KMS-11 (cell line): ENCODE measurements at regions not wholly inside any gene's neighbourhood (a gene's known extent, or its start where the extent isn't known, plus 50 kb on each side); places are given as distances from the start of the nearest gene placed in this dataset.

Source experiments
- H2AFZ ChIP-seq: fragments of 200-600 bp; sonication (generic); 2 replicates; pipeline ENCODE4 v1.6.1; 2016; ENCODE audit warnings: antibody characterized with exemption, mixed run types, low read depth
- H3K27ac ChIP-seq: fragments of 200-600 bp; sonication (generic); 2 replicates; pipeline ENCODE4 v1.6.1; 2016; ENCODE audit warnings: mild to moderate bottlenecking, mixed run types
- H3K27me3 ChIP-seq: fragments of 200-600 bp; sonication (generic); 2 replicates; pipeline ENCODE4 v1.6.1; 2017; ENCODE audit warnings: mild to moderate bottlenecking, low read depth, mixed run types, moderate library complexity; ENCODE audit not compliant: insufficient read depth
- H3K36me3 ChIP-seq: fragments of 200-600 bp; sonication (generic); 2 replicates; pipeline ENCODE4 v1.6.1; 2017; ENCODE audit warnings: mild to moderate bottlenecking, mixed run types; ENCODE audit not compliant: insufficient read depth
- H3K4me1 ChIP-seq: fragments of 200-600 bp; sonication (generic); 2 replicates; pipeline ENCODE4 v1.6.1; 2016; ENCODE audit warnings: mild to moderate bottlenecking, low read depth, mixed run types; ENCODE audit not compliant: poor library complexity, severe bottlenecking
- H3K4me2 ChIP-seq: fragments of 200-600 bp; sonication (generic); 2 replicates; pipeline ENCODE4 v1.7.0; 2016; ENCODE audit warnings: mild to moderate bottlenecking, mixed run types
- H3K4me3 ChIP-seq: fragments of 200-600 bp; sonication (generic); IDR thresholded peaks from 2 replicates; pipeline ENCODE4 v1.6.1; 2017; ENCODE audit warnings: low read depth, low read length, mixed read lengths; ENCODE audit not compliant: insufficient read depth
- H3K79me2 ChIP-seq: fragments of 200-600 bp; sonication (generic); 2 replicates; pipeline ENCODE4 v1.6.1; 2016; ENCODE audit warnings: low read depth, mixed run types; ENCODE audit not compliant: insufficient read depth
- H3K9ac ChIP-seq: fragments of 200-600 bp; sonication (generic); 2 replicates; pipeline ENCODE4 v1.6.1; 2016; ENCODE audit warnings: mild to moderate bottlenecking, mixed run types
- H4K20me1 ChIP-seq: fragments of 200-600 bp; sonication (generic); 2 replicates; pipeline ENCODE4 v1.6.1; 2016; ENCODE audit warnings: mild to moderate bottlenecking, mixed run types; ENCODE audit not compliant: insufficient read depth
- TF ChIP-seq, protein P1 (sequence below): fragments of 200-600 bp; sonication (generic); conservative IDR thresholded peaks from 2 replicates; pipeline ENCODE4 v1.6.1; 2017; ENCODE audit warnings: low read depth, mild to moderate bottlenecking, antibody characterized with exemption, low read length, moderate library complexity, mixed read lengths

DNA sequence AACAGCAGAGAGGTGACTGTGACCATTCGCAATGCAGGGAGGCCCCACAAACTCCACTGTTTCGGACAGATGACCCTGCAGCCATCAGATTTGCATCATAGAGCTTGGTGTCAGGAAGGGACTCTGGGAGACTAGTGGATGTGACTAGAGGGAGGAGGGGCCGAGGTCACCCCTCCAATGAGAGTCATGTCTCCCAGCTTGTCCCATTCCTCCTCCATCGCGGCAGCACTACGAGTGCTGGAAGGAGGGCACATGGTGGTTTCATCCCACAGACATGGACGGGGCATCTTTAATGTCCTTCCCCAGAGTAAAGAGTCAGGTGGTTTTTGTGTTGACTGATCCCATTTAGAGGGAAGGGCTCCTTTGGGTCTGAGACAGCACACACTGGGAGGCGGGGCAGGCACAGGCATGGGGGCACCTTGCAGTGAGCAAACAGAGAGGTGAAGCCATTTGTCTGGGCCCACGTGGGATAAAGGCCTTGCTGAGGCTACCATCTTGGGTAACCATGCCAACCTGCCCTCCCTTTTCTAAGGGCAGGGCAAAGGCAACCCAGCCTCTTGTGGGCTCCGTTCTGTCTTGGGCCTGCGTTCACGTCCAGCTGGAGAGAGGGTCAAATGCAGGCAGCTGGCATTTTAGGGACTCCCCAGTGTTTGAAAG lies 208.1 kb downstream of the ASB1 start:
- H3K4me3 ChIP-seq, result no peak overlapping the region
- TF ChIP-seq, protein P1, sequence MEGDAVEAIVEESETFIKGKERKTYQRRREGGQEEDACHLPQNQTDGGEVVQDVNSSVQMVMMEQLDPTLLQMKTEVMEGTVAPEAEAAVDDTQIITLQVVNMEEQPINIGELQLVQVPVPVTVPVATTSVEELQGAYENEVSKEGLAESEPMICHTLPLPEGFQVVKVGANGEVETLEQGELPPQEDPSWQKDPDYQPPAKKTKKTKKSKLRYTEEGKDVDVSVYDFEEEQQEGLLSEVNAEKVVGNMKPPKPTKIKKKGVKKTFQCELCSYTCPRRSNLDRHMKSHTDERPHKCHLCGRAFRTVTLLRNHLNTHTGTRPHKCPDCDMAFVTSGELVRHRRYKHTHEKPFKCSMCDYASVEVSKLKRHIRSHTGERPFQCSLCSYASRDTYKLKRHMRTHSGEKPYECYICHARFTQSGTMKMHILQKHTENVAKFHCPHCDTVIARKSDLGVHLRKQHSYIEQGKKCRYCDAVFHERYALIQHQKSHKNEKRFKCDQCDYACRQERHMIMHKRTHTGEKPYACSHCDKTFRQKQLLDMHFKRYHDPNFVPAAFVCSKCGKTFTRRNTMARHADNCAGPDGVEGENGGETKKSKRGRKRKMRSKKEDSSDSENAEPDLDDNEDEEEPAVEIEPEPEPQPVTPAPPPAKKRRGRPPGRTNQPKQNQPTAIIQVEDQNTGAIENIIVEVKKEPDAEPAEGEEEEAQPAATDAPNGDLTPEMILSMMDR, result no peak
- H2AFZ ChIP-seq, result no peak overlapping the region
- H3K36me3 ChIP-seq, result no peaks in the 10 kb centered on the region
- no peak overlapping the region for H3K9ac ChIP-seq
- no peak overlapping the region for H3K27ac ChIP-seq
- H3K4me2 ChIP-seq, result no peak overlapping the region
- H3K27me3 ChIP-seq, result peaks cover 3% of the 10 kb centered on the region; the same call in 1 of the 2 replicates
- no peaks in the 10 kb centered on the region for H3K4me1 ChIP-seq
- no peaks in the 10 kb centered on the region for H3K79me2 ChIP-seq
- H4K20me1 ChIP-seq, result no peaks in the 10 kb centered on the region

DNA sequence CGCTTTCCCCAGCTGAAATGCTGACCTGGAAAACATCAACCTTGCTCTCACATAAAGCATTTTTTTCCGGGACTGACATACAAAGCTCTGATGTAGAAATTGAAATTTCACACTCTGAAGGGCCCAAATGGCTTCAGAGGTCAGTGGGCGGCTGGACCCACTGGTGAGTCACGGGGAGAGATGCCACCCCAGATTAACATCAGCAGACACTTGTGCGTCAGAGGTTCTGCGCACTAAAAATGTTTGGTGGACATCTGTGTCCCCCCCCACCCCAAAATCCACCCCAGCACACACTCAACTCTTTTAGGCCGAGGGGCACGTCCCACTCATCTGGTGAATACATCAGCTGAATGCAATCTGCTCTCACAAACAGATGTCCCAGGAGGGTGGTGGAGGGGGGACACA lies 208.9 kb downstream of the ASB1 start:
- Histone ChIP-seq H3K36me3 (no peaks in the 10 kb centered on the region), H4K20me1 (no peaks in the 10 kb centered on the region), H3K4me3 (no peak overlapping the region), H3K4me1 (no peaks in the 10 kb centered on the region), H3K9ac (no peak overlapping the region), H2AFZ (no peak overlapping the region), H3K79me2 (no peaks in the 10 kb centered on the region), H3K27me3 (peaks cover 3% of the 10 kb centered on the region; the same call in 1 of the 2 replicates), H3K27ac (no peak overlapping the region), H3K4me2 (no peak overlapping the region)
- TF ChIP-seq, protein P1, result no peak

DNA sequence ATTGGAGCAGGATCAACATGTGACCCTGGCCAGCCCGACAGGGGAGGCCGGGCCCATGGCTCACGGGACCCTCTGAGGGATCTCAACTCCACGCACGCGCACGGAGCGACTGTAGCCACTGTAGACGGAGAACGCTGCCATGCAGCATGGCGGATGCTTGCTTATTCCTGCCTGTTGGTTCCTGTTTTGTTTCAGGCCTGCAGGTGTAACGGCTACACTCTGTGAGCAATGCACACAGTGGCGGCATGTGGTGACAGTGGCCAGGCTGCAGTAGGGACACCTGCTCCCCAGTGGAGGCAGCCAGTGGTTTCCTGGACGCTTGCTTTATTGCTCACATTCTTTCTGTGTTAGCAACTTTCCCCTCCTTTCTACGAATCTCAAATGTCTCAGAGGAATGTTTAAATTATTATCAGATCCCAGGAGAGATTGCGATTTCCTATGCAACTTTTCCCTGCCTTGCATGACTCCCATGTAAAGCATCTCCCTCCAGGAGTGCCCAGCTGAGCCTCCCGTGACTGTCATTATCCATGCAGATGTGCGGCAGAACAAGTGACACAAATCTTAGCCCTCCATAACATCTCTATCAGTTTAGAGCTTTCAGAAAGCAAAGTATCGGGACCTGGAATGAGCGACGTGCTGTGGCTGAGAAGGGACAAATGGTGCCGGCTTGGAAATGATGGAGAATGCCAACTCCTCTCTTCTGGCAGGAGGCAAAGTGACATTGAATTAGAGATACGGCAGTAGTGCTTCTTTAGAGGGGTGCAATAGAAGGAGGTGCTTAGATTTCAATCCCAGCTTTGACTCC lies 209.7 kb downstream of the ASB1 start:
- H3K9ac ChIP-seq, result no peak overlapping the region
- no peak overlapping the region for H2AFZ ChIP-seq
- TF ChIP-seq, protein P1, result no peak
- no peak overlapping the region for H3K4me2 ChIP-seq
- no peaks in the 10 kb centered on the region for H3K4me1 ChIP-seq
- peaks cover 3% of the 10 kb centered on the region; the same call in 1 of the 2 replicates for H3K27me3 ChIP-seq
- no peaks in the 10 kb centered on the region for H4K20me1 ChIP-seq
- H3K27ac ChIP-seq, result no peak overlapping the region
- no peaks in the 10 kb centered on the region for H3K36me3 ChIP-seq
- no peaks in the 10 kb centered on the region for H3K79me2 ChIP-seq
- no peak overlapping the region for H3K4me3 ChIP-seq

DNA sequence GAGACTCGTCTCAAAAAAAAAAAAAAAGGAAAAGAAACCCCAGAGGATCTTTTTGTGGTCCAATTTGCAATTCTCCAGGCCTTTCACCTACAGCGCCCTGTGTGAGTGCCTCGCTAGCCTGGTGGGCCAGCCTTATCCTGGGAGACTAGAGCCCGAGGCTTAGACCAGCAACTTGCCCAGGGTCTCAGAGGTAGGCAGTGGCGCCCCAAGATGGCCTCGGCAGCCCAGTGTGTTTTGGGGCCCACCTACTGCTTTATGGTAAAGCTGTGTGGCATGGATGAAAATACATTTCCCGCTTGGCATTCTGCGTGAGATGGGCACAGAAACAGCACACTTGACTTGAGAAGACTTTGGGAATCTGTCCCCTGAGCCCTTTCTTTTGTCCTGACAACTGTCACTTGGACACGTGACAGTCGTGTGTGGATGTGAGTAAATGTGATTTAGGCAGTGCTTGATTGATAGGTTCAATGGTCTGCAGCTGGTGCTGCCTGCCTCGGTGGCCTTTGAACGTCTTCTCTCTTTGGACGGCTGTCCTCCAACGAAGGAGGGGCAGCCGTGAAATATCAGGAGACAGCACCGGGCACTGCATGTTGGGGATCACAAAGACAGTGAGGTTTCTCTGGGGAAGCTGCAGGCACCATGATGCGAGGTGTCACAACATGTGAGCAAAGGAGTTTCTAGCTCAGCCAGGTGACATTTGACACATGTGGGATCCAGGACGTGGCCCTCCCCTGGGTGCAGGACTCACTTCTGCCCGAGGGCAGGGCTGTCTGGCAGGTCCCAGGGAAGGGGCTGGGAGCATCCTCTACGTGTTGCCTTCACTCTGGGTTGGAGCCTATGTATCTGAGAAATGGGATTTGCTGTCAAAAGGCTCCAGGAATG lies 209.5 kb upstream of the TWIST2 start:
- Histone ChIP-seq H3K9ac (no peak overlapping the region), H3K4me2 (no peak overlapping the region), H3K4me1 (no peaks in the 10 kb centered on the region), H3K4me3 (no peak overlapping the region), H2AFZ (no peak overlapping the region), H3K36me3 (no peaks in the 10 kb centered on the region), H4K20me1 (no peaks in the 10 kb centered on the region), H3K27ac (no peak overlapping the region), H3K27me3 (peaks cover 3% of the 10 kb centered on the region; the same call in 1 of the 2 replicates), H3K79me2 (no peaks in the 10 kb centered on the region)
- TF ChIP-seq, protein P1, result no peak
